ENCODE measurements at regions not wholly inside any gene's neighbourhood (a gene's known extent, or its start where the extent isn't known, plus 50 kb on each side); places are given as distances from the start of the nearest gene placed in this dataset.

DNA sequence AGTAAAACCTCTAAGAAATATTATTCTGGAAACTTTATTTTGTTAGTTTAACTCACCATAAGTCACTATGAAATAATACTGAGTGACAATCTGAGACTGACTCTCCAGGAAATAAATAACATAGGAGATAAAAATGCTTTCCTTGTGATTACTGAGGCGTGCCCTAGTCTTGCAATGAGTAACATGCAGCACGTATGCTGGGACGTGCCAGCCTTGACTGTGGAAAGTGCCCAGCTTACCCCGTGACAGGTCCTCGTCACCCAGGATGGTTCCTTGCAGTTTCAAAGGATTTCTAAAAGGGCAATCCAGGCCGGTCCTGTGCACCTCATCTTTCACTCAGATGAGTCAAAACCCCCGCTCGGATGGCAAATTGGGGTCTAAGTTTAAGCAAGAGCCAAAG is 720.8 kb upstream of the ADAMTS16 start:
- no peaks in the 10 kb centered on the region for H3K4me1 ChIP-seq (ENCODE audit: control insufficient read depth, insufficient read depth, low read length)
- WGBS, 2 experiments, result 81 to 82% methylated on average over 8 of the region's 8 CpGs

DNA sequence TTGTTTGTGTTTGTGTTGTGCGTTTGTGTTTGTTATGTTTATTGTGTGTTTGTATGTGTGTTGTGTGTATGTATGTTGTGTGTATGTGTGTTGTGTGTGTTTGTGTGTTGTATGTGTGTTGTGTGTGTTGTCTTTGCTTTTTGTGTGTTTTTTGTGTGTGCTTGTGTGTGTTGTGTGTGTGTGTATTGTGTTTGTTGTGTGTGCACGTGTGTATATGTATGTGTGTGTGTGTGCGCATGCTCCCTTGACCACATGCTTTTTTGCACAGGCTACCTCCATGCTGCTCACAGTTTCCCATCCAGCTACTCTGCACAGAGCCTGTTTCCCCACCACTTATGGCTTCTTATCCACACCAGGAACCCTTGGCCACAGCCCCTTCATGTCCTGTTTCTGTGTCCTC is 720.0 kb upstream of the ADAMTS16 start:
- no peaks in the 10 kb centered on the region for H3K36me3 ChIP-seq (ENCODE audit: control insufficient read depth, insufficient read depth, low read length)
- no peak overlapping the region for H3K4me3 ChIP-seq (ENCODE audit: insufficient read depth, low read depth, low read length)
- no peak overlapping the region for H3K27ac ChIP-seq (ENCODE audit: insufficient read depth, low read depth, low read length, poor library complexity, severe bottlenecking)
- WGBS, 2 experiments, result 84 to 89% methylated on average over 3 of the region's 3 CpGs
- no peaks in the 10 kb centered on the region for H3K27me3 ChIP-seq (ENCODE audit: control insufficient read depth, insufficient read depth, low read length, poor library complexity, severe bottlenecking)
- H3K4me1 ChIP-seq (ENCODE audit: control insufficient read depth, insufficient read depth, low read length), result no peaks in the 10 kb centered on the region
- H3K9me3 ChIP-seq (ENCODE audit: control insufficient read depth, low read length), result no peaks in the 10 kb centered on the region

More for the DNA sequence above, 720.8 kb upstream of the ADAMTS16 start:
- no peak overlapping the region for H3K27ac ChIP-seq (ENCODE audit: insufficient read depth, low read depth, low read length, poor library complexity, severe bottlenecking)
- H3K4me3 ChIP-seq (ENCODE audit: insufficient read depth, low read depth, low read length), result no peak overlapping the region
- no peaks in the 10 kb centered on the region for H3K36me3 ChIP-seq (ENCODE audit: control insufficient read depth, insufficient read depth, low read length)
- H3K27me3 ChIP-seq (ENCODE audit: control insufficient read depth, insufficient read depth, low read length, poor library complexity, severe bottlenecking), result no peaks in the 10 kb centered on the region
- no peaks in the 10 kb centered on the region for H3K9me3 ChIP-seq (ENCODE audit: control insufficient read depth, low read length)

DNA sequence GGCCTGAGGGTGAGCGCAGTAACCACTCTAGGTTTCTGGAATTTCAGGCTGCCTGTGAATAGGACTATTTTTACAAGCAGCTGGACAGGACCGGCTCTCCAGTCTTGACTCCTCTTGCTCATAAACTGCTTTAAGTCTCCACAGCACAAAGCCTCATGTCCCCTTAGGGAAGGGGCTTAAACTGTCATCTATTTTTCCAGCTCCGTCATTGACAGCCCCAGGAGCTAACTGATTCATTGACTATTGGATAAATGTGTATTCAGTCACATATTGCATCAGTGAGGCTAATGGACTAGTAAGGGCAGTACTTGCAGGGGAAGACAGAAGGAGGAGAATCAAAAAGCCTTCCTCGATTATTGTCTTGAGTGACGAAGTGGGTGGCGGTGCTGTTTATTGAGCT is 719.4 kb upstream of the ADAMTS16 start:
- Histone ChIP-seq H3K27me3 (ENCODE audit: control insufficient read depth, insufficient read depth, low read length, poor library complexity, severe bottlenecking) (no peaks in the 10 kb centered on the region), H3K27ac (ENCODE audit: insufficient read depth, low read depth, low read length, poor library complexity, severe bottlenecking) (no peak overlapping the region), H3K36me3 (ENCODE audit: control insufficient read depth, insufficient read depth, low read length) (no peaks in the 10 kb centered on the region), H3K4me1 (ENCODE audit: control insufficient read depth, insufficient read depth, low read length) (no peaks in the 10 kb centered on the region), H3K4me3 (ENCODE audit: insufficient read depth, low read depth, low read length) (no peak overlapping the region), H3K9me3 (ENCODE audit: control insufficient read depth, low read length) (no peaks in the 10 kb centered on the region)
- 79% methylated on average over 6 of the region's 6 CpGs for WGBS, 2 experiments

DNA sequence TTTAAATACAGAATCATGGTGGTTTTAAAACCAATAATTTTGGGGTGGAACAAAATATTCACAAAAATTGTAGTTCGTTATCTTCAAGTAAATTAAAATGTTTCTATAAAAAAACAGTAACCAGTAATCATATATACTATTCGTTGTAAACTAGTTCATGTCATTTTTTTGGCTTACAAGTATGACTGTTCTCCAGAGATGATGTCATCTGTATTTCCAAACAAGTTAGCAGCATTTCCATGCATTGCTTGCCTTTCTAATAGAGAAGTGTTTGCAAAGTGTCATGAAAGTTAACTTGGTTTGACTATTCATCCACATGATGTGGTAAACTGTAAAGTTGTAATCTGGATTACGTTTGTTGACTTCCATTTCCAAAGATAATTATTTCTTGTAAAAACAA is 717.9 kb upstream of the ADAMTS16 start:
- Histone ChIP-seq H3K36me3 (ENCODE audit: control insufficient read depth, insufficient read depth, low read length) (no peaks in the 10 kb centered on the region), H3K27ac (ENCODE audit: insufficient read depth, low read depth, low read length, poor library complexity, severe bottlenecking) (no peak overlapping the region), H3K27me3 (ENCODE audit: control insufficient read depth, insufficient read depth, low read length, poor library complexity, severe bottlenecking) (no peaks in the 10 kb centered on the region), H3K4me3 (ENCODE audit: insufficient read depth, low read depth, low read length) (no peak overlapping the region), H3K9me3 (ENCODE audit: control insufficient read depth, low read length) (no peaks in the 10 kb centered on the region), H3K4me1 (ENCODE audit: control insufficient read depth, insufficient read depth, low read length) (no peaks in the 10 kb centered on the region)
- WGBS, 2 experiments, result 93 to 100% methylated on average over 1 of the region's 3 CpGs

DNA sequence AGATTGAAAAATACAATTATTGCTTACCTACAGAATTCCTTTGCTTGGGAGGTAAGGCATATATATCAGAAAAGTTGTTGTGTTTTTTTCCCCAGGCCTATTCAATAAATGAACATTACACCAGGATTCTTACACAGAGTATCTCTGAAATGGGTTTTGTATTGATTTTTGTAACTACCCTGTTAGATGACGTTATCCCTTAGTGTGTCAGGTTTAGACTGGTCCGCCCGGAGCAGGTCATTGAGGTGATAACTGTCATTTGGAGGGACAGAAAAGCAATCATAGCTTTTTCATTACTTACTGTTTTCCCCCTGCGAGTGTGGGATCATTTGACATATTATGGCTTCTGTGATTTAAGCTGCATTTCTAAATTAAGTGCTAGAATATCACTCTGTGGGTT is 715.2 kb upstream of the ADAMTS16 start:
- Histone ChIP-seq H3K27ac (ENCODE audit: insufficient read depth, low read depth, low read length, poor library complexity, severe bottlenecking) (no peak overlapping the region), H3K9me3 (ENCODE audit: control insufficient read depth, low read length) (no peaks in the 10 kb centered on the region), H3K4me1 (ENCODE audit: control insufficient read depth, insufficient read depth, low read length) (no peaks in the 10 kb centered on the region), H3K4me3 (ENCODE audit: insufficient read depth, low read depth, low read length) (no peak overlapping the region), H3K36me3 (ENCODE audit: control insufficient read depth, insufficient read depth, low read length) (no peaks in the 10 kb centered on the region), H3K27me3 (ENCODE audit: control insufficient read depth, insufficient read depth, low read length, poor library complexity, severe bottlenecking) (no peaks in the 10 kb centered on the region)
- 98 to 100% methylated on average over 4 of the region's 4 CpGs for WGBS, 2 experiments

DNA sequence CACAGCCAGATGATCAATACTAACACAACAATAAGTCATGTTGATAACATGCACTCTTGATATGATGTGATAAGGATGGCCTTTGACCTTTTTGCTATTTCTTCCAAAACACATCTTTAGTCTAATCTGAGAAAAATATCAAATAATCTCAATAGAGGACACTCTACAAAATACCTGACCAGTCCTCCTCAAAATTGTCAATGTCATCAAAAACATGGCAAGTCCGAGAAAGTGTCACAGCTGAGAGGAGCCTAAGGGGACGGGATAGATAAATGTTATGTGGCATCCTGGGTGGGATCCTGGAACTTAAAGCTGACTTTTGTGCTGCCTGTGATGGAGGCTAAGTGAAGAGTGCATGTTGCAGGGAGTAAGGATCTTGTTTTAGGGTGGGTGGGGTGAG is 699.6 kb upstream of the ADAMTS16 start:
- H3K27me3 ChIP-seq (ENCODE audit: control insufficient read depth, insufficient read depth, low read length, poor library complexity, severe bottlenecking), result no peaks in the 10 kb centered on the region
- H3K27ac ChIP-seq (ENCODE audit: insufficient read depth, low read depth, low read length, poor library complexity, severe bottlenecking), result no peak overlapping the region
- H3K36me3 ChIP-seq (ENCODE audit: control insufficient read depth, insufficient read depth, low read length), result no peaks in the 10 kb centered on the region
- no peaks in the 10 kb centered on the region for H3K4me1 ChIP-seq (ENCODE audit: control insufficient read depth, insufficient read depth, low read length)
- 96 to 98% methylated on average over 2 of the region's 2 CpGs for WGBS, 2 experiments
- H3K4me3 ChIP-seq (ENCODE audit: insufficient read depth, low read depth, low read length), result no peak overlapping the region
- H3K9me3 ChIP-seq (ENCODE audit: control insufficient read depth, low read length), result no peaks in the 10 kb centered on the region

DNA sequence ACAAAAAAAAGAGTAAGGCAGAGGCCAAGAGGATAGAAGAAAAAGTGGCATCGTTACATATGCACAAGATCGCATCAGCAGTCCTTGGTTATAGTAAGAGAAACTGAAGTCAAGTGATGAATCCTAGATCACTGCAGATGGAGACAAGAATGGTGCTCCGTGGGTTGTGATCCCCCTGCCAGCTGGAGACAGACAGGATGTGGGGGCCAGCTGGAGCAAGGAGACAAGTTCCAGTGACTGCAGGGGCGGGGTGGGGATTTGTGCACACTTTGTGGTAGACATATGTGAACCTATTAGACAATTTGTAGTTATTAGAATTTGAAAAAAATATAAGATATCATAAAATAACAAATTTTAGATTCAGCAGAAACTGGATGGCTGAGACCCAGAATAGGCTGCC is 697.9 kb upstream of the ADAMTS16 start:
- Histone ChIP-seq H3K36me3 (ENCODE audit: control insufficient read depth, insufficient read depth, low read length) (no peaks in the 10 kb centered on the region), H3K4me1 (ENCODE audit: control insufficient read depth, insufficient read depth, low read length) (no peaks in the 10 kb centered on the region), H3K27me3 (ENCODE audit: control insufficient read depth, insufficient read depth, low read length, poor library complexity, severe bottlenecking) (no peaks in the 10 kb centered on the region), H3K4me3 (ENCODE audit: insufficient read depth, low read depth, low read length) (no peak overlapping the region), H3K27ac (ENCODE audit: insufficient read depth, low read depth, low read length, poor library complexity, severe bottlenecking) (no peak overlapping the region), H3K9me3 (ENCODE audit: control insufficient read depth, low read length) (no peaks in the 10 kb centered on the region)
- WGBS, 2 experiments, result 95 to 96% methylated on average over 4 of the region's 4 CpGs

DNA sequence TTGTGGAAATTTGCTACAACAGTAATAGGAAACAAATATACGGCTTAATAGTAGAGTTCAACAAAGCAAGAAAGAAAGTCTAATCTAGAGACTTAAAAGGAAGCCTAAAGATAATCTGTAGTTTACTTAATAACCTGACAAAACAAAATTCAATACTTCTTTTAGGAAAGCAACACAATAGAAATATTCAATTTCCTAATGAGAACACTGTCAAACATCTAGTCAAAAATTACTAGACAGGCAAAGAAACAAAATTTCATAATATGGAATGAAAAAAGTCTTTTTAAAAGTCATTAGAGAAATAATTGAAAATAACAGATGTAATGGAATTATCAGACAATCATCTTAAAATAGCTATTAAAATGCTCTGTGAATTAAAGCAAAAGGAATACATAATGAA is 692.5 kb upstream of the ADAMTS16 start:
- no peak overlapping the region for H3K27ac ChIP-seq (ENCODE audit: insufficient read depth, low read depth, low read length, poor library complexity, severe bottlenecking)
- H3K9me3 ChIP-seq (ENCODE audit: control insufficient read depth, low read length), result no peaks in the 10 kb centered on the region
- H3K4me1 ChIP-seq (ENCODE audit: control insufficient read depth, insufficient read depth, low read length), result no peaks in the 10 kb centered on the region
- H3K27me3 ChIP-seq (ENCODE audit: control insufficient read depth, insufficient read depth, low read length, poor library complexity, severe bottlenecking), result no peaks in the 10 kb centered on the region
- H3K36me3 ChIP-seq (ENCODE audit: control insufficient read depth, insufficient read depth, low read length), result no peaks in the 10 kb centered on the region
- no peak overlapping the region for H3K4me3 ChIP-seq (ENCODE audit: insufficient read depth, low read depth, low read length)
- WGBS, 2 experiments, result 100% methylated on average over 1 of the region's 1 CpG; no CpG with 5 or more reads in 1 of the 2 experiments

DNA sequence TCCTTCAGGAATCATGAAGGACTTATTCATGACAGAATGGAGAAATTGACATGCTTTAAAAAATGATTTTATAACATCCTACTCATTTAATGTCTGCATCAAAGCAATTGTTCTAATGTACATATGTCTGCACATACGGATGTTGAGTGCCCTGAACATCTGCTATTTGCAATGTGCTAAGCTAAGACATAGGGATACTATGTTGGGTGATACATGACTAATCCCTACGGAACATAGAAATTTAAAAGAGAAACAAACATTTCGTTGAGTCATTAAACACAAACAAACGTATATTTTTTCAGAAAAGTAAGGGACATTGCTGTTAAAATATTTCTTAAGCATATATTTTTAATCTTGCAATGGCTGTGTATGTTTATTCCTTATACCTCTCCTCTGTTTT is 686.5 kb upstream of the ADAMTS16 start:
- Histone ChIP-seq H3K4me3 (ENCODE audit: insufficient read depth, low read depth, low read length) (no peak overlapping the region), H3K4me1 (ENCODE audit: control insufficient read depth, insufficient read depth, low read length) (no peaks in the 10 kb centered on the region), H3K27ac (ENCODE audit: insufficient read depth, low read depth, low read length, poor library complexity, severe bottlenecking) (no peak overlapping the region), H3K36me3 (ENCODE audit: control insufficient read depth, insufficient read depth, low read length) (no peaks in the 10 kb centered on the region), H3K27me3 (ENCODE audit: control insufficient read depth, insufficient read depth, low read length, poor library complexity, severe bottlenecking) (no peaks in the 10 kb centered on the region), H3K9me3 (ENCODE audit: control insufficient read depth, low read length) (no peaks in the 10 kb centered on the region)
- WGBS, 2 experiments, result 100% methylated on average over 3 of the region's 4 CpGs

DNA sequence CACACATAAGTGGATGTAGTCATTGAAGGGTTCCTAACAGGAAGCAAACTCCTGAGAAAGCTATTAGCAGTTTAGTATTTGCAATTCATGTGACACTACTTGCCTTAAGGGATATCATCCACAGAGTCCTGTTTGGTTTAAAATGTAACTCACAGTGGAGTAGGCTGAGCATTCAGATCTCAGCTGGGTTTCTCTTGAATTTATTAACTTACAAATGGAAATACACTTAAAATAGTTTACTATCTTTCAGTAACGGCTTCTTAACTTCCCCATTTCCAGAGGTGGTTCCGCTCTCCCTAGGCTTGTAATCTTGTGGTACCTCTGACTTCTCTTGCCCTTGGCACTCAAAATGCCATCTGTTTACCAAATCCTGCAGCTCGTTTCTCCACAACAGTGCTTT is 660.7 kb upstream of the ADAMTS16 start:
- Histone ChIP-seq H3K27me3 (ENCODE audit: control insufficient read depth, insufficient read depth, low read length, poor library complexity, severe bottlenecking) (no peaks in the 10 kb centered on the region), H3K27ac (ENCODE audit: insufficient read depth, low read depth, low read length, poor library complexity, severe bottlenecking) (no peak overlapping the region), H3K36me3 (ENCODE audit: control insufficient read depth, insufficient read depth, low read length) (no peaks in the 10 kb centered on the region), H3K9me3 (ENCODE audit: control insufficient read depth, low read length) (no peaks in the 10 kb centered on the region), H3K4me3 (ENCODE audit: insufficient read depth, low read depth, low read length) (no peak overlapping the region), H3K4me1 (ENCODE audit: control insufficient read depth, insufficient read depth, low read length) (no peaks in the 10 kb centered on the region)
- WGBS, 2 experiments, result 89 to 94% methylated on average over 3 of the region's 3 CpGs

Data from ectodermal cell (in vitro differentiated cells).